ENCODE measurements at regions not wholly inside any gene's neighbourhood (a gene's known extent, or its start where the extent isn't known, plus 50 kb on each side); places are given as distances from the start of the nearest gene placed in this dataset.

DNA sequence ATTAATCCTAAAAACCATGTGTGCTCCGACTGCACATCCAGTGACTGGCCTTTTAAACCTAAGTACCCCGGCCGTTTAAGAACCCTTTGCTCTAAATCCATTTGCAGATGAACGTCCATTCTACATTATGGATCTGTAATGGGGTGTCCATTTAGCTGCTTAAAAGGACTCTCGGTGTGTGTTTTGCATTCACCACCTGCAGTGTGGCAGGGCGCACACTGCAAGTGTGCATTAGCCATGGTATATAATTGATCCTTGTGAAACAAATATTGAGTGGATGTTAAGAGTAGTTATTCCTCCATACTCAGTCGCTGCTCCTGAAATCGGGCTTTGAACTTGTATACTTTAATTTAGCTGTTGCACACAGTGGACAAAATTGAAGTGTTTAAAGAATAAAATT is 190.1 kb upstream of the WWC1 start:
- TF ChIP-seq CTCF (IDR thresholded peaks at IDR 0.05 in 8 of 11, conservative IDR thresholded peaks at IDR 0.05 in 3 of 11), result no peak
- TF ChIP-seq POLR2AphosphoS5 (IDR thresholded peaks at IDR 0.05), result no peak
- no peak for TF ChIP-seq POLR2A (IDR thresholded peaks at IDR 0.05)
